ENCODE measurements at regions not wholly inside any gene's neighbourhood (a gene's known extent, or its start where the extent isn't known, plus 50 kb on each side); places are given as distances from the start of the nearest gene placed in this dataset.

GRCh38 chr3:117657278-117657677 is 947.7 kb downstream of the TUSC7 start (continued):
- no peak for TF ChIP-seq EGR1 (IDR thresholded peaks at IDR 0.05; ENCODE audit: borderline replicate concordance, low read depth, low read length)
- TF ChIP-seq SAP30 (IDR thresholded peaks at IDR 0.05; ENCODE audit: insufficient read depth, insufficient replicate concordance, low read length): no peak
- no peak for TF ChIP-seq CHD2 (IDR thresholded peaks at IDR 0.05; ENCODE audit: low read length)
- TF ChIP-seq RXRA (IDR thresholded peaks at IDR 0.05; ENCODE audit: insufficient read depth, low read depth, low read length): no peak
- no peak for TF ChIP-seq NANOG (IDR thresholded peaks at IDR 0.05; ENCODE audit: insufficient read depth, low read depth, low read length, poor library complexity, severe bottlenecking)
- no peak for TF ChIP-seq CTBP2 (IDR thresholded peaks at IDR 0.05; ENCODE audit: borderline replicate concordance, insufficient read depth, insufficient read length, low read length)
